Putamen (tissue), 1 donor: ENCODE measurements at regions not wholly inside any gene's neighbourhood (a gene's known extent, or its start where the extent isn't known, plus 50 kb on each side); places are given as distances from the start of the nearest gene placed in this dataset.

Experiments
- DNase-seq: peaks from one replicate; pipeline ENCODE4 v3.0.0-alpha.2; 2016; ENCODE audit warnings: low spot score

- no peak for DNase-seq
These were observed 250.5 kb upstream of the ATP2B1 start for GRCh38 chr12:89959179-89959578.

GRCh38 chr12:89954259-89954658 is 245.6 kb upstream of the ATP2B1 start:
- no peak for DNase-seq

DNA sequence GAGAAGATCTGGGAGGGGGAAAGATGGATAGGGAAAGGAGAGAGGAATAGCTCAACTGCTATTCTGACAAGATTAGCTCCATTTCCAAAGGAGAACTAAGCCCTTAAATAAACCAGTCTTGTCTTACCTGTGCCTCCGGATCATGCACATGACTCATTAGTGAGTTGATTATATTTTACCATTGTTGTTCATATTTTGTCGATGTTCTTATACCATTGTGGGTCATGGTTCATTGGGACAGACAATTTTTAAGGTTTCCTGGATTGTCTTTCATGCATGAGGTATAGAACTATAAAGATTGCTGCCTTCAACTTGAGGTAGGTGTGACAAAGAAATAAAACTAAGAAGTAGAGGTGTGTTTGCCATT is 243.0 kb upstream of the ATP2B1 start:
- no peak for DNase-seq

GRCh38 chr12:89951050-89951693 is 242.5 kb upstream of the ATP2B1 start:
- no peak for DNase-seq

DNA sequence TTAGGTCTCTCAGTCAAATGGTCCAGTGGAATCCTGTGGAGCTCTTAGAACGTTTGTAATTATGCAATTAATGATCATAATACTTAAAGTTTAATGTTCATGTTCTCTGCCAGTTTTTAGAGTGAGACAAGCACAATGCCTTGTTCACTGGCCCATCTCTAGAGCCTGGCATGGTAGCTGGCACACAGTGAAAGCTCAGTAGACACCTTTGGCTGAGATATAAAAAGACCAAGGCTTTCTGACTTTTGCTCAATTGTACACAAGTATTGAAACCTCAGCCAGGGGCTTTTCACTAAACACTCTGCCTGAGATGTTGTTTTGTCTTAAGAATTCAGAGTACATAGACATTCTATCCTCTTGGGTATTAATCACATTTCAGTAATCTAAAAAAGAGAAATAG is 241.8 kb upstream of the ATP2B1 start:
- no peak for DNase-seq

GRCh38 chr12:89949457-89950195 is 241.0 kb upstream of the ATP2B1 start:
- no peak for DNase-seq

DNA sequence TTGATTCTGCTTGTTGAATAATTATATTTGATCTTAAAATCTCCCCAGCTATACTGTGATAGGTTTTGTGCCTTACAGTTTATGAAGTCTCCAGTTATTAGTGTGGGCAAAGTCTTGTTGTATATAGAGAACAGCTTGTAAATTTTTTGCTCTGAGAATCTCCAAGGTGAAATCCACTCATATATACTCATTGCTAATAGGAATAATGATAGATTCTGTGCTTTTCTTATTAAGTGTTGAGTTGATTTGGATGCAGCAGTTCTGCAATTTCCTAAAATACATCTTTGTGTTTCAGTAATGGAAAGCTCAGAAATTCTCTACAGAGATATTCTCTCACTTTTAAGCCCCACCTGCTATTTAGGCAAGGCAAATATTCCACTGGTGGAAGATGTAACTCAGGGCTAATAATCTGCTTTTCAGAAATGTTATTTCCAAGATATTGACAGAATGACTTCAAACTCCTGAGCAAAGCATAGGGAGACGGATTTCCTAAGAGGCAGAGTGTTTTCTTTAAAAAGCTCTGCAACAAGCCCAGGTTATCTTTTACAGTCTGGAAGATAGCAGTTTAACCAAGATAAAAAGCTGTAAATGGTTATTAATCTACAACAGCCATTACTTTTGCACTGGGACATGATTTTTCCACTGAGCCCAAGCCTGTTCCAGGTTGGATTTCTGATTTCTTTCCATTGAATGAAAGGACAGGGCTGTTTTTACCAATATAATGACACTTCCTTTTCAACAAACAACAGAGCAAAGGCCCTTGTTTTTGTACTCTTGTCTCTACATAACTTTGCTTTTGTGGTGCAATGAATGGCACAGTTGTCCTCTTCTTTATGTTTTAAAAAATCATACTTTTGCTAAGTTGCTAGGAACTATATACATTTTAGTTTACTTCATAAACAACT is 239.9 kb upstream of the ATP2B1 start:
- no peak for DNase-seq

GRCh38 chr12:89947437-89948270 is 239.0 kb upstream of the ATP2B1 start:
- DNase-seq, result no peak

- no peak for DNase-seq
These were observed 238.0 kb upstream of the ATP2B1 start for GRCh38 chr12:89946518-89947135.

DNA sequence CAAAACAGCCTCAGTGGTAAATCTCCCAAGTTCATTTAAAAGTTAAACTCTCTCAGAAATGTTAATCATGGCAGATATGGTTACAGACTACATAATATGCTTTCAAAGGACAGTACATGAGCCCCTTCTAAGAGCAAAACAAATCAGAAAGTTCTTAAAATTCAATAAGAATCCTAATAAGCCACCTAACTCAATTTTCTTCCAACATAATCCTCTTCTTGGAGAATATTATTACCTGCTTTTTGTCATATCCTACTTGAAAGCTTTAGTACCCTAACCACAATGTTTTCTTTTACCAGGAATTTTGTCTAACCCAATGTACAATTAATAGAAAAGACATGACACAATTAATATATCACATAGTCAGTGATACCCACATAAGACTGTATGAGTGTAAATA is 236.5 kb upstream of the ATP2B1 start:
- no peak for DNase-seq

- DNase-seq, result no peak
These were observed 234.8 kb upstream of the ATP2B1 start for GRCh38 chr12:89943463-89943862.

GRCh38 chr12:89941436-89941835 is 232.8 kb upstream of the ATP2B1 start:
- DNase-seq, result no peak

GRCh38 chr12:89939522-89940215 is 231.0 kb upstream of the ATP2B1 start:
- no peak for DNase-seq

DNA sequence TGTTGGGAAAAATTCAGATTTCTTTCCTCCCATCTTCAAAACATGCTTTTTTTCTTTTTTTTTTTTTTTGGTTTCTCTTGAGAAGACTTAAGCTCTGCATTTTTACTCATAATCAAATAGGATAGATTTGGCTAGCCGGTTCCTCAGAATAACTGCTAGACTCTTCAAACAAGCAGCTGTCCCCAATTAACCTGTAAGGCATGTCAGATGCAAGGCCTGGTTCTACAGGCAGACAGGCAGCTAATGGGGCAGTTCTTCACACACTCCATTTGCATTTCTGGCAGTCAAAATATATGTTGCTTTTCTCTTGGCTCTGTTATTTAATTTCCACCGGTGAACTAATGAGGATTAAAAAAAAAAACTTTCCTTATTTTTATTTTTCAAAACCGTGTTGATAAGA is 228.0 kb upstream of the ATP2B1 start:
- DNase-seq, result no peak

DNA sequence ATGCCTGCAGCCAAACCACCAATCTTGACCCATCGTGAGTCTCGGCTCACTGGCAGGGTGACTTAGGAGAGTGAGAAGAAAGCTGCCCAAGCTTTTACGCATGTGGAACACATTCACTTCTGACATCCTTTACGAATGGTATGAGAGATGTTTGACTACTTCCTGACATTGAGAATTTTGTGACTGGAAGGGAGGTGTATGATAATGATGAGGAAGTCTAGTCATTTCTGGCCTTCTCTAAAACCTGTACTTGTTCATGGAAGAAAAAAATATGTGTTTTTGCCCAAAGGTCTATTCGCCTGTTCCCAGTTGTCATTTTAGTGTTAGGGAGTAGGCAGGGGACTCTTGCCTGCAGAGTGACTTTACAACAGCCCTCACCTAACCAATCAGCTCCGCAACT is 227.2 kb upstream of the ATP2B1 start:
- no peak for DNase-seq

GRCh38 chr12:89933911-89934310 is 225.3 kb upstream of the ATP2B1 start:
- DNase-seq, result no peak

DNA sequence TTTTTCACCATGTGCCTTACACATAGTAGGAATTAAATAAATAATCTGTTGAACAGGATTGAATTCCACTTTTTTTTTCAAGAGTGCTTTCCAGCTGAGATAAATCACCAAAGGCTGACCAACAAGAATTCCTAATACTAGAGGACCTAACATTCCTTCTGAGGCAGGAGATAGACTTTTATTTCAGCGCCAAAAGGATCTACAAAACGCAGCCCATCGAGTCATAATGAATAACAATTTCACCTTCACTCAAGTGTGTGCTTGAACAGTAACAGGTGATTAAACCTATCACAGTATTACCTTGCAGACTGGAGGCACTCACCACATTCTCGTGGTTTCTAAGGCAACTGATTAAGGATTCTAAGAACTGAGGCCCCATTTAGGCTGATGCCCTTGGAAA is 224.3 kb upstream of the ATP2B1 start:
- no peak for DNase-seq

- DNase-seq, result no peak
These were observed 219.8 kb upstream of the ATP2B1 start for GRCh38 chr12:89928467-89928866.

DNA sequence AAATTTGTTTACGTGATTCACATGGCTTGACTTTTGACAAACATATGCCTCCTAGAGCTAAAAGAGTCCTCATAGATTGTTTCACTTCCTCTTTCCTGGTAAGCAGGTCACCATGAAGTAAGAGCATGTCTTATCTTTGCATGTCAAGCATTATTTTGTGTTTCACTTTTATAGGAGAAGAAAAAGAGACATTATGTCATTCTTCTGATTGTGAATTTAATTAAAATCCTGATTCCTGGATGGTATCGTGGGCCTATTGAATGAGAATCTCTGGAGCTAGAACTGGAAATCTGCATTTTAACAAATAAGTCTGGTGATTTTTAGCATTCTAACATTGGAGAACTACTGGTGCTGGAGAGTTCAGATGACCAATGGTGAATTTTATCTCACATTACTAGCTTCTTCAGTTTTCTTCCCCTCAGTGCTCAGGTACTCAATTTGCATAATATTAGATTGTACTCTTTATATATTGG is 218.6 kb upstream of the ATP2B1 start:
- no peak for DNase-seq

- no peak for DNase-seq
These were observed 215.6 kb upstream of the ATP2B1 start for GRCh38 chr12:89924191-89924590.

DNA sequence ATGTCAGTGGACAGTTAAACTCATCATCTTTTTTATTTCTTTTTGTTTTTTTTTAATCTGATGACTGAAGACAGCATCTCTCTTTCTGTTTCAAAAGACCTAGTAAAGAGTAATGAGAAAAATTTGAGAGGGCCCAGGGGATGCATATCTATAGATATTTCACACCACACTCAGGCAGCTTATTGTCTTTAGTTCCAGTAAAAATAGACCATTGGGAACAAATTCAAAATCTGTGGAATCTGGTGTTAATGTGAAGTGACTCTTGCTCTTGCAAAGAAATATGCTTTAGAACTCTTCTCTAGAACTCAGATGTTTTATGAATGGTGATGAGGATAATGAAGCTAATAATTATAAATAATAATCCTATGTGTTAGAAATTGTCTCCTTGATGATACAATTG is 214.5 kb upstream of the ATP2B1 start:
- DNase-seq, result no peak
